ENCODE measurements at regions not wholly inside any gene's neighbourhood (a gene's known extent, or its start where the extent isn't known, plus 50 kb on each side); places are given as distances from the start of the nearest gene placed in this dataset.

DNA sequence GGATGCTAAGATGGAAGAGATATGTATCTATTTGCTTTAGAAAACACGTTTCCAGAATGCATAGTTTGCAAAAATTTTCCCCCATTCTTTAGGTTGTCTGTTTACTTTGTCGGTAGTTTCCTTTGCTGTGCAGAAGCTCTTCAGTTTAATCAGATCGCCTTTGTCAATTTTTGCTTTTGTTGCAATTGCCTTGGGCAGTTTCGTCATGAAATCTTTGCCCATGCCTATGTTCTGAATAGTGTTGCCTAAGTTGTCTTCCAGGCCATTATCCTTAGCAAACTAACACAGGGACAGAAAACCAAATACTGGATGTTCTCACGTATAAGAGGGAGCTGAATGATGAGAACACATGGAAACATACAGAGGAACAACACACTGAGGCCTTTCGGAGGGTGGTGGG, 454.2 kb upstream of the SLC35B3 start:
- TF ChIP-seq, protein P1, sequence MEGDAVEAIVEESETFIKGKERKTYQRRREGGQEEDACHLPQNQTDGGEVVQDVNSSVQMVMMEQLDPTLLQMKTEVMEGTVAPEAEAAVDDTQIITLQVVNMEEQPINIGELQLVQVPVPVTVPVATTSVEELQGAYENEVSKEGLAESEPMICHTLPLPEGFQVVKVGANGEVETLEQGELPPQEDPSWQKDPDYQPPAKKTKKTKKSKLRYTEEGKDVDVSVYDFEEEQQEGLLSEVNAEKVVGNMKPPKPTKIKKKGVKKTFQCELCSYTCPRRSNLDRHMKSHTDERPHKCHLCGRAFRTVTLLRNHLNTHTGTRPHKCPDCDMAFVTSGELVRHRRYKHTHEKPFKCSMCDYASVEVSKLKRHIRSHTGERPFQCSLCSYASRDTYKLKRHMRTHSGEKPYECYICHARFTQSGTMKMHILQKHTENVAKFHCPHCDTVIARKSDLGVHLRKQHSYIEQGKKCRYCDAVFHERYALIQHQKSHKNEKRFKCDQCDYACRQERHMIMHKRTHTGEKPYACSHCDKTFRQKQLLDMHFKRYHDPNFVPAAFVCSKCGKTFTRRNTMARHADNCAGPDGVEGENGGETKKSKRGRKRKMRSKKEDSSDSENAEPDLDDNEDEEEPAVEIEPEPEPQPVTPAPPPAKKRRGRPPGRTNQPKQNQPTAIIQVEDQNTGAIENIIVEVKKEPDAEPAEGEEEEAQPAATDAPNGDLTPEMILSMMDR (IDR thresholded peaks at IDR 0.05; ENCODE audit: unreplicated experiment): no peak
- no peak overlapping the region for H3K4me3 Mint-ChIP-seq (ENCODE audit: low read depth, unreplicated experiment)
- intact Hi-C loops (cut with micrococcal nuclease; ENCODE audit: unreplicated experiment): loop anchor here (5.0 kb wide), 1 partner anchor 182 kb away; no protein-coding TSS in a partner anchor
- no TSS peak for BruUV-seq (replicated peaks)
- CTCF ChIA-PET: interaction anchor here (0.7 kb wide), 1 partner anchor 17 kb away, joined by 3 read pairs; no protein-coding TSS in a partner anchor
- no peaks in the 10 kb centered on the region for H3K36me3 Mint-ChIP-seq (ENCODE audit: insufficient read depth, unreplicated experiment)
- no peak for DNase-seq
- no peaks in the 10 kb centered on the region for H3K4me1 Mint-ChIP-seq (ENCODE audit: low read depth, unreplicated experiment)
- H3K27ac Mint-ChIP-seq (ENCODE audit: unreplicated experiment): no peak overlapping the region
- H3K27me3 Mint-ChIP-seq (ENCODE audit: unreplicated experiment): no peaks in the 10 kb centered on the region
- H3K9me3 Mint-ChIP-seq (ENCODE audit: low read depth, unreplicated experiment): no peaks in the 10 kb centered on the region

DNA sequence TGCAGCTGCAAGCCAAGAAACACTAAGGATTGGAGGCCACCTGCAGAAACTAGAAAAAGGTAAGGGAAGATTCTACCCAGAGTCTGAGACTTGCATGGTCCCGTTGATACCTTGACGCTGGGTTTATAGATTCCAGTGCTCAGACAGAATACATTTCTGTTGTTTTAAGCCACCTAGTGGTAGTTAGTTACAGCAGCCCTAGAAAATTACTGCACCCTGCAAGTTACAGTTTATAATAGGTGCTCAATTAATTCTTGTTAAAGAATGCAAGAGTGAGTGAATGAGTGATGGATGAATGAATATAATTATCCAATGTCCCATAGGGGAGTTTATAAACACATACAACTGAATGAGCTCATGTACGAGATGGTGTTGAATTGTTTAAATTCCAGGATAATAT, 453.1 kb upstream of the SLC35B3 start:
- Mint-ChIP-seq H3K27me3 (ENCODE audit: unreplicated experiment) (no peaks in the 10 kb centered on the region), H3K9me3 (ENCODE audit: low read depth, unreplicated experiment) (no peaks in the 10 kb centered on the region), H3K4me1 (ENCODE audit: low read depth, unreplicated experiment) (no peaks in the 10 kb centered on the region), H3K27ac (ENCODE audit: unreplicated experiment) (no peak overlapping the region), H3K4me3 (ENCODE audit: low read depth, unreplicated experiment) (no peak overlapping the region), H3K36me3 (ENCODE audit: insufficient read depth, unreplicated experiment) (no peaks in the 10 kb centered on the region)
- intact Hi-C loops (cut with micrococcal nuclease; ENCODE audit: unreplicated experiment): loop anchor here (5.0 kb wide), 1 partner anchor 181 kb away; no protein-coding TSS in a partner anchor
- BruUV-seq (replicated peaks): no TSS peak
- DNase-seq: no peak
- TF ChIP-seq, protein P1 (IDR thresholded peaks at IDR 0.05; ENCODE audit: unreplicated experiment): no peak
- CTCF ChIA-PET: no interaction called here

DNA sequence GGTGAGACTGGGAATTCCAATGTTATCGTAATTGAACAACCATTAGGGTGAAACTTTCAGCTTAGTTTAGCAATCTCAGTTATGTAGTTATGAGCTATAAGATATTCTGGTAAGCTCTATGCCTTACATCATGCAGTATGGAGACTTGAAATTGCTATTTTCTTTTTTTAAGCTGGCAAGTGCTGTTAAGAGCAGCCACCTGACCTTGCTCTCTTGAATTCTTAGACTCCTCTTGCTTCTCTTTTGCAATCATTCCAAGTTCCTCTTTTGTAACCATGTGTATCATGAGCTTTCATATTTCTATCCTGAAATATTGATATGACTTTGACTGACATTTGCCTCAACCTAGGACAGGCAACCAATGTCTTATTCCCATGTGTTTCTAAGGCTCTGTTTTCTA, 446.3 kb upstream of the SLC35B3 start:
- Mint-ChIP-seq H3K4me1 (ENCODE audit: low read depth, unreplicated experiment) (no peaks in the 10 kb centered on the region), H3K4me3 (ENCODE audit: low read depth, unreplicated experiment) (no peak overlapping the region), H3K27ac (ENCODE audit: unreplicated experiment) (no peak overlapping the region), H3K9me3 (ENCODE audit: low read depth, unreplicated experiment) (no peaks in the 10 kb centered on the region), H3K27me3 (ENCODE audit: unreplicated experiment) (peaks cover 8% of the 10 kb centered on the region), H3K36me3 (ENCODE audit: insufficient read depth, unreplicated experiment) (no peaks in the 10 kb centered on the region)
- TF ChIP-seq, protein P1 (IDR thresholded peaks at IDR 0.05; ENCODE audit: unreplicated experiment): no peak
- BruUV-seq (replicated peaks): no TSS peak
- CTCF ChIA-PET: no interaction called here
- intact Hi-C loops (cut with micrococcal nuclease; ENCODE audit: unreplicated experiment): no loop called here
- DNase-seq: no peak

DNA sequence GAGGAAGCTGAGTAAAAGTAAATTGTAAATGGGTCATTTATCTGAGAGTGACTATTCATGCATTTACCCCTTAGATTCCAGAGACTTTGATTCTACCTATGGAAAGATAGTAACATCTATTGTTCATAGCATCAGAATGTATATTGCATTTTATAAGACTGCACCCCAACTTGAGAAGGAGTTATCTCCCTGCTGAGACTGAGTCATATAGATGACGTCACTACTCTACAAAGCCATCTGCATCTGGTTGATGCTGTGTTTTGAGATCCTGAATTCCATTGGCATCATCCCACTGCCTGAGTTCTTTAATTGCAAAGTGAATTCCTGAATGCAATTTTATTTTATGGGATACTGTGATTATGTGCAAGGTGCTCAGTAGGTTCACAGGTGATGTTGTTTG, 444.0 kb upstream of the SLC35B3 start:
- Mint-ChIP-seq H3K27me3 (ENCODE audit: unreplicated experiment) (peaks cover 8% of the 10 kb centered on the region), H3K36me3 (ENCODE audit: insufficient read depth, unreplicated experiment) (no peaks in the 10 kb centered on the region), H3K4me1 (ENCODE audit: low read depth, unreplicated experiment) (no peaks in the 10 kb centered on the region), H3K4me3 (ENCODE audit: low read depth, unreplicated experiment) (no peak overlapping the region), H3K27ac (ENCODE audit: unreplicated experiment) (no peak overlapping the region), H3K9me3 (ENCODE audit: low read depth, unreplicated experiment) (no peaks in the 10 kb centered on the region)
- TF ChIP-seq, protein P1 (IDR thresholded peaks at IDR 0.05; ENCODE audit: unreplicated experiment): no peak
- BruUV-seq (replicated peaks): no TSS peak
- intact Hi-C loops (cut with micrococcal nuclease; ENCODE audit: unreplicated experiment): no loop called here
- no peak for DNase-seq
- CTCF ChIA-PET: no interaction called here
